Stimulated activated CD4-positive, alpha-beta T cell treated with anti-CD3 and anti-CD28 coated beads, TNF-alpha, amount 100 ng/mL, for 48 hours (primary cell): ENCODE measurements at regions not wholly inside any gene's neighbourhood (a gene's known extent, or its start where the extent isn't known, plus 50 kb on each side); places are given as distances from the start of the nearest gene placed in this dataset.

Source experiments
- DNase-seq, 3 donors: peaks; one replicate each; pipeline ENCODE4 v3.0.0-alpha.2; 2020; ENCODE audit warnings: low read depth in 3 of 3

DNA sequence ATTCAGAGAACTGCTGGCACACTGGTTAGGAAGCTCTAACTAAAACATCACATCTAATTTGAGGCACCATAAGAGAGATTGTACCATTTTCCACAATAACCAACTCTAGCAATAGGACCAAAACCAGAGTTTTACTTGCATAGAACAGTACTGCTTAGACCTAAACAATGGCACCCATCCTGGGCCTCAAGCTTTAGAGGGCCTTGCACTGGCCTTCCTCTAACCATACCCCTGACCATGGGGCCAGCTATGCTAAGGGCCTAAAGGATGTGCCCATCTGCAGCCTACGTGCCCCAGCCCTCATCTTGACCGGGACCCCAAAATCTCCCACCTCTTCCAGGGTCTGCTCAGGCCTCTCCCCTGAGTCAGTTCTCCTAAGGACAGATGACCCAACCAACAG is 74.4 kb upstream of the ARHGAP32 start:
- no peak for DNase-seq

- DNase-seq = no peak
These were observed 73.1 kb upstream of the ARHGAP32 start for GRCh38 chr11:129265125-129265788.

- DNase-seq = no peak
These were observed 72.0 kb upstream of the ARHGAP32 start for GRCh38 chr11:129264114-129264513.

- DNase-seq = no peak
These were observed 68.6 kb upstream of the ARHGAP32 start for GRCh38 chr11:129260750-129261149.

GRCh38 chr11:129259931-129260348 is 67.8 kb upstream of the ARHGAP32 start:
- no peak for DNase-seq

DNA sequence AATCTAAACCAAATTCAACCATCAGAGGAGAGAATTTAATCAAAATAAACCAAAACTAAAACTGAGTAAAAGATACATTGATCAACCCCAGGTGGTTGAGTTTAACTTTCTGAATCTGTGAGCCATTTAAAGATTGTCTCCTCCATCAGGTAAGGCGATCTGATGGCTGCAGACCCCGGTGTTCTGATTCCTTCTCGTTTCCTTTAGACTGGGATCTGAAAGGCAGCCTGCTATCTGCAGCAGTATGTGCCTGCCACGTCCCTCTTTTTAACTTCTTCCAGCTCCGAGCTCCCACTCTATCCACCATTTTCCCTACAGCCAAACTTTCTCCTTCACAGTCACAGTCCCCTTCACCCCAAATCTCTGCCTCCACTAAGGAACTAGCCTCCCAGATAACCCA is 66.1 kb upstream of the ARHGAP32 start:
- DNase-seq = no peak

DNA sequence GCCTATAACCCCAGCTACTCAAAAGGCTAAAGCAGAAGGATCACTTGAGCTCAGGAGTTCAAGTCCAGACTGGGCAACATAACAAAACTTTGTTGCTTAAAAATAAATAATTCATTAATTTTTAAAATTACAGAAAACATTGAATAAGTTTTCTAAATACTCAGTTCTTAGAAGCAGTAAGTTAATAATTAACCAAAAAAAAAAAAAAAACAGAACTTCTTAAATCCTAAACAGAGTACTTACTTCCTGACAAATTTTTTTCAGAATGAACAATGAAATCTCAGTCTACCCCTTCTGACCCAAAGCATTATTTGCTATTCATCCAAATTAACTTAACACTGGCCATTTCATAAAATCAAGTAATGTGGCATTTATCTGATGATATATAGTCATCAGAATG is 65.4 kb upstream of the ARHGAP32 start:
- DNase-seq = no peak

- no peak for DNase-seq
These were observed 60.5 kb upstream of the ARHGAP32 start for GRCh38 chr11:129252621-129253020.

DNA sequence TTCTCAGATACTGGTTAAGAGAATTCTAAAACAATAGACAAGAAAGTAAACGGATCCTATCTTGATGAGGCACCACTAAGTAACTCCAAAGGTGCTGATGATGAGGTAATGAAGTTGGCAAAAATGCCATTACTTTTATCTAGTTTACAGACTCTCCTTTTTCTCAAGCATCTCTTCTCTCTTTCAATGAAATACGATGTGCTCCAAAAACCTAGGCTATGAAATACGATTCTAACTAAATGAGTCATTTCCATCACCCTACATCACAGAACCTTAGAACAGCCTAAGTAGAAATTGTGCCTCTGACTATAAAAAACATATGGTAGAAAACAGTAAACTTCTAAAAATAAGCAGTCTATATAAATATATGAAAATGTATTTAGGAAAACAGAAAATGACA is 58.9 kb upstream of the ARHGAP32 start:
- no peak for DNase-seq

- DNase-seq = no peak
These were observed 57.8 kb upstream of the ARHGAP32 start for GRCh38 chr11:129249923-129250322.

GRCh38 chr11:129249351-129249750 is 57.2 kb upstream of the ARHGAP32 start:
- no peak for DNase-seq

DNA sequence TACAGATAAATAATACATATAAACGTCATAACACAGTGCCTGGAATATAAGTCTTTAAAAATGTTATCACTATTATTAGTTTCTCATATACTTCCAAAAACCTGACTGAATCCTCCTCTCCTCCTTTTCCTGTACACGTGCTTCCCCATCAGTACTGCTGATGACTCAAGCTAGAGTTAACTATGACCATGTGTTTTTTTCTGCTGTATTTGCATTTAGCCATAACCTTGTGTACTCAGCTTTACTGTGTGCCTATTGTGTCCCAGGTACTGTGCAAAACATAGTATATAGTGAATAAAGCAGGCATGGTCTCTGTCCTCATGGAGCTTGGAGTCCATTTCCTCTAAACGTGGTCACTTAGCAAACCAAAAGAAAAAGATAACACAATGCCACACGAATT is 56.5 kb upstream of the ARHGAP32 start:
- no peak for DNase-seq

GRCh38 chr11:129247135-129247534 is 55.0 kb upstream of the ARHGAP32 start:
- DNase-seq = no peak

DNA sequence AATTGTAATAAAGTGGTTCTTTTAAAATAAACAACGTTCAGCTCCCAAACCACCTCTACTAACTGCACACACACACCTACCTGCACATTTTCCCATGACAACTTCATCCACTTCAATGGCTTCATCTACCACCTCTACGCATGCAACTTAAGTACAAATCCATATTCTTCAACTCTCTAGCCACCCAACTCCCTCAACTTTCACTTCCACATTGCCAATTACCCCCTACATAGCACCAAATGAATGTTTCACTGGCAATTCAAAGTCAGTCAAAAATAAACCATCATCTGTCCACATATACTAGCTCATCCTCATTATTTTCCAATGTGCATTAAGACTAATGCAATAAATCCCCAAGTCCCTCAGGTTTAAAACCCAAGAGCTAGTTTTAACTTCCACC is 50.7 kb upstream of the ARHGAP32 start:
- DNase-seq = no peak
